Colonic mucosa (tissue), 4 donors: ENCODE measurements at regions not wholly inside any gene's neighbourhood (a gene's known extent, or its start where the extent isn't known, plus 50 kb on each side); places are given as distances from the start of the nearest gene placed in this dataset.

Experiments
- DNase-seq: peaks from one replicate; pipeline ENCODE4 v3.0.0-alpha.2; 2020
- H3K27ac ChIP-seq: fragments of 200-600 bp; one replicate; pipeline ENCODE4 v1.8.0; 2021
- H3K27me3 ChIP-seq: fragments of 200-600 bp; one replicate; pipeline ENCODE4 v1.8.0; 2021
- H3K36me3 ChIP-seq: fragments of 200-600 bp; one replicate; pipeline ENCODE4 v1.8.0; 2021
- H3K4me1 ChIP-seq: fragments of 200-600 bp; one replicate; pipeline ENCODE4 v1.8.0; 2021; ENCODE audit warnings: mild to moderate bottlenecking
- H3K4me3 ChIP-seq: fragments of 200-600 bp; one replicate; pipeline ENCODE4 v1.8.0; 2021
- H3K9ac ChIP-seq, 2 donors: one replicate each; pipeline ENCODE4 v1.7.0; 2013; ENCODE audit warnings: control low read depth in 2 of 2, low read depth in 2 of 2, low read length in 2 of 2
- H3K9me3 ChIP-seq: fragments of 200-600 bp; one replicate; pipeline ENCODE4 v1.8.0; 2021
- intact Hi-C: fragments of 100-400 bp; cut with DNase I; formaldehyde crosslinking; loops from one replicate; pipeline ENCODE4 v1.14.1; 2022
- TF ChIP-seq, protein P1 (sequence below): fragments of 200-600 bp; IDR thresholded peaks from one replicate; pipeline ENCODE4 v1.8.0; 2022; ENCODE audit warnings: antibody characterized with exemption, mild to moderate bottlenecking
- donor health status: healthy.
- donor health status: DM: no; HTN: no; CAD: no.
- donor health status: DM: no; HTN: no; CAD: no.

GRCh38 chr6:41475164-41475563 lies 71.0 kb upstream of the FOXP4 start:
- TF ChIP-seq, protein P1, sequence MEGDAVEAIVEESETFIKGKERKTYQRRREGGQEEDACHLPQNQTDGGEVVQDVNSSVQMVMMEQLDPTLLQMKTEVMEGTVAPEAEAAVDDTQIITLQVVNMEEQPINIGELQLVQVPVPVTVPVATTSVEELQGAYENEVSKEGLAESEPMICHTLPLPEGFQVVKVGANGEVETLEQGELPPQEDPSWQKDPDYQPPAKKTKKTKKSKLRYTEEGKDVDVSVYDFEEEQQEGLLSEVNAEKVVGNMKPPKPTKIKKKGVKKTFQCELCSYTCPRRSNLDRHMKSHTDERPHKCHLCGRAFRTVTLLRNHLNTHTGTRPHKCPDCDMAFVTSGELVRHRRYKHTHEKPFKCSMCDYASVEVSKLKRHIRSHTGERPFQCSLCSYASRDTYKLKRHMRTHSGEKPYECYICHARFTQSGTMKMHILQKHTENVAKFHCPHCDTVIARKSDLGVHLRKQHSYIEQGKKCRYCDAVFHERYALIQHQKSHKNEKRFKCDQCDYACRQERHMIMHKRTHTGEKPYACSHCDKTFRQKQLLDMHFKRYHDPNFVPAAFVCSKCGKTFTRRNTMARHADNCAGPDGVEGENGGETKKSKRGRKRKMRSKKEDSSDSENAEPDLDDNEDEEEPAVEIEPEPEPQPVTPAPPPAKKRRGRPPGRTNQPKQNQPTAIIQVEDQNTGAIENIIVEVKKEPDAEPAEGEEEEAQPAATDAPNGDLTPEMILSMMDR, result no peak
- H3K27ac ChIP-seq, result no peak overlapping the region
- no peak overlapping the region for H3K4me3 ChIP-seq
- intact Hi-C loops, result no loop called here
- no peaks in the 10 kb centered on the region for H3K36me3 ChIP-seq
- no peak overlapping the region for H3K9ac ChIP-seq
- H3K27me3 ChIP-seq, result peaks cover 9% of the 10 kb centered on the region
- no peak for DNase-seq
- no peaks in the 10 kb centered on the region for H3K9me3 ChIP-seq
- H3K4me1 ChIP-seq, result peaks cover 4% of the 10 kb centered on the region

GRCh38 chr6:41475737-41476357 lies 70.3 kb upstream of the FOXP4 start:
- no peaks in the 10 kb centered on the region for H3K36me3 ChIP-seq
- H3K27ac ChIP-seq, result no peak overlapping the region
- intact Hi-C loops, result no loop called here
- no peak overlapping the region for H3K4me3 ChIP-seq
- no peaks in the 10 kb centered on the region for H3K4me1 ChIP-seq
- TF ChIP-seq, protein P1, result no peak
- no peak for DNase-seq
- H3K9me3 ChIP-seq, result no peaks in the 10 kb centered on the region
- H3K9ac ChIP-seq, result no peak overlapping the region
- H3K27me3 ChIP-seq, result peaks cover 2% of the 10 kb centered on the region

DNA sequence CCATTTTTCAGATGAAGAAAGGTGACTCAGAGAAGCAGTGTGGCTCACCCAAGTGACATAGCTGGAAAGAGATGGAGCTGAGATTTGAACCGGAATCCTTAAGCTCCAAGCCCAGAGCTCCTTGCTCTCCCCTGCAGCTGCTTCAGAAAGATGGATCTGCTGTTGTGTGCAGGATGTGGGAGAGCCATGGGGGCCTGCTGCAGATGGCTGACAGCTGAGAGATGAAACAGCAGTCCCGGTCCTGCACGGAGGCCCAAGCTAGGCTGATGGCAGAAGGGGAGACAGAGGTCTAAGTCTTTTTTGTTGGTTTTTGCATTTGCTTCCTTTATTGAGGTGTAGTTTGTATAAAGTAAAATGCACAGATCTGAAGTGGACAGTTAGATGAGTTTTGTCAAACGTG lies 69.8 kb upstream of the FOXP4 start:
- H3K9me3 ChIP-seq, result no peaks in the 10 kb centered on the region
- no peaks in the 10 kb centered on the region for H3K4me1 ChIP-seq
- no peak overlapping the region for H3K9ac ChIP-seq
- intact Hi-C loops, result no loop called here
- no peak overlapping the region for H3K4me3 ChIP-seq
- no peaks in the 10 kb centered on the region for H3K27me3 ChIP-seq
- DNase-seq, result no peak
- no peaks in the 10 kb centered on the region for H3K36me3 ChIP-seq
- TF ChIP-seq, protein P1, result no peak
- H3K27ac ChIP-seq, result no peak overlapping the region

DNA sequence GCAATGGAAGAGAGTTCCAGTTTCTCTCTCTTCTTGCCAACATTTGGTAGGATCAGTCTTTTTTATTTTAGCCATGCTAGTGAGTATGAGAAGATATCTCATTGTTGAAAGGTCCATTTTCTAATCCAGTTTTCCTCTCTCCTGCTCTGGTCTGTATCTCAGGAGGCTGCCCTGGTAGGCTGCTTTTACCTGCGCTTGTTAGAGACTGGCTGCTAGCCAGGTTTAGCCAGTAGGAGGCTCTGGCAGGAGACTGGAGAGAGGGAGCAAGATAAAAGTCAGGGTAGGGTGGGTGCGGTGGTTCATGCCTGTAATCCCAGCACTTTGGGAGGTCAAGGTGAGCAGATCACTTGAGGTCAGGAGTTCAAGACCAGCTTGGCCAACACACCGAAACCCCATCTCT lies 68.6 kb upstream of the FOXP4 start:
- H3K36me3 ChIP-seq, result no peaks in the 10 kb centered on the region
- no peaks in the 10 kb centered on the region for H3K27me3 ChIP-seq
- H3K4me3 ChIP-seq, result no peak overlapping the region
- TF ChIP-seq, protein P1, result no peak
- intact Hi-C loops, result no loop called here
- no peaks in the 10 kb centered on the region for H3K4me1 ChIP-seq
- no peak overlapping the region for H3K27ac ChIP-seq
- no peaks in the 10 kb centered on the region for H3K9me3 ChIP-seq
- no peak overlapping the region for H3K9ac ChIP-seq
- no peak for DNase-seq

DNA sequence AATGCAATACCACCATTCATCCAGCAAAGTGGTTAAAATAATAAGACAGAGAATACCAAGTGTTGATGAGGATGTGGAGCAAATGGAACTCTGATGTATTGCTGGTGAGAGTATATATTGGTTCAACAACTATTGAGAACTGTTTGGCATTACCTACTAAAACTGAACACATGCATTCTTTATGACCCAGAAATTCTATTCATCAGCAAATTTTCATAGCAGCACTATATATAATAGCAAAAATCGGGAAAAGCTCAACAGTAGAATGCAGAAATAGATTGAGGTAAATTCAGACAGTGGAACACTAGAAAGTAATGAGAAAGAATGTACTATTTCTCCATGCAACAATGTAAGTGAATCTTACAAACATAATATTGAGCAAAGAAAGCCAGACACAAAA lies 62.2 kb upstream of the FOXP4 start:
- intact Hi-C loops, result no loop called here
- H3K27ac ChIP-seq, result no peak overlapping the region
- H3K36me3 ChIP-seq, result no peaks in the 10 kb centered on the region
- no peak overlapping the region for H3K4me3 ChIP-seq
- H3K9me3 ChIP-seq, result no peaks in the 10 kb centered on the region
- DNase-seq, result no peak
- H3K9ac ChIP-seq, result no peak overlapping the region
- H3K27me3 ChIP-seq, result no peaks in the 10 kb centered on the region
- no peaks in the 10 kb centered on the region for H3K4me1 ChIP-seq
- TF ChIP-seq, protein P1, result no peak
